Left colon (tissue), 2 donors: ENCODE measurements at regions not wholly inside any gene's neighbourhood (a gene's known extent, or its start where the extent isn't known, plus 50 kb on each side); places are given as distances from the start of the nearest gene placed in this dataset.
"Not testable (repeated sequence)": the region's sequence is repeated elsewhere in the genome, so short reads cannot be mapped to it uniquely, and the experiment has no call there.

Source experiments
- ATAC-seq: fragments of 200-7000 bp; cut with Tn5 transposase; one replicate; pipeline ENCODE4 v1.9.1; 2020; ENCODE audit warnings: mild to moderate bottlenecking, moderate library complexity
- DNase-seq, 2 donors: peaks; one replicate each; pipeline ENCODE4 v3.0.0-alpha.2; 2020
- intact Hi-C, 2 donors: fragments of 100-400 bp; cut with DNase I in 1 of 2; cut with micrococcal nuclease in 1 of 2; formaldehyde crosslinking; loops; one replicate each; pipeline versions ENCODE4 v1.11.2 to v1.14.0; 2022; cut with DNase I, micrococcal nuclease
- donor health status: DM: no; HTN: no; CAD: no.
- donor health status: DM: yes; HTN: yes; CAD: no.

GRCh38 chr6:11900662-11901598, 111.2 kb upstream of the HIVEP1 start:
- no peak for DNase-seq
- intact Hi-C loops = no loop called here
- no peak for ATAC-seq

DNA sequence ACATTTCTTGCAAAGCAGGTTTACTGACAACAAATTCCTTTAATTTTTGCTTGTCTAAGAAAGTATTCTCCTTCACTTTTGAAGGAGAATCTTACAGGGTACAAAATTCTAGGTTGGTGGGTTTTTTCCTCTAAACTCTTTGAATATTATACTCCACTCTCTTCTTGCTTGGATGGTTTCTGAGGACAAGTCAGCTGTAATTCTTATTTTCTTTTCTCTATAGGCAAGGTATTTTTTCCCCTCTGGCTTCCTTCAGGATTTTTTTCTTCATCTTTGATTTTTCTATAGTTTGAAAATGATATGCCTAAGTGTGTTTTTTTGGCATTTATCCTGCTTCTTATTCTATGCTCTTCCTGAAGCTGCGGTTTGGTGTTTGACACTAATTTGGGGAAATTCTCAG, 112.5 kb upstream of the HIVEP1 start:
- no peak for DNase-seq
- ATAC-seq = no peak

DNA sequence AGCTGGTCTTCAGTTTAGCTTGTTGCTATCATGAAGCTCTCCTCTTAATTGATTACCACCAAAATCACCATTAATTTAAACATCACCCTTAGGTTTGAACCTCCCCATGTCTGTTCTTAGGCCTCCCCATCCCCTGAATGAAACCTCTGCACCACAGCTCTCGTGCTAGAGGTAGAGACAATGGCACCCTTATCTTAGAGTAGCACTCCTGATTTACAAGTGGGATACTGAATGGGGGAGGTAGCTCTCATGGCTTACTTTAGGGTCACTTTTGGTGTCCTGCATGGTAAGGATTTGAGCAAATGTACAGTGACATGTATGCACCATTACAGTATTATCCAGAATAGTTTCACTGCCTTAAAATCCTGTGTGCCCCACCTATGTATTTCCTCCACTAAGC, 115.6 kb upstream of the ADTRP start:
- intact Hi-C loops = no loop called here

More for the DNA sequence above, 112.5 kb upstream of the HIVEP1 start:
- intact Hi-C loops = no loop called here

DNA sequence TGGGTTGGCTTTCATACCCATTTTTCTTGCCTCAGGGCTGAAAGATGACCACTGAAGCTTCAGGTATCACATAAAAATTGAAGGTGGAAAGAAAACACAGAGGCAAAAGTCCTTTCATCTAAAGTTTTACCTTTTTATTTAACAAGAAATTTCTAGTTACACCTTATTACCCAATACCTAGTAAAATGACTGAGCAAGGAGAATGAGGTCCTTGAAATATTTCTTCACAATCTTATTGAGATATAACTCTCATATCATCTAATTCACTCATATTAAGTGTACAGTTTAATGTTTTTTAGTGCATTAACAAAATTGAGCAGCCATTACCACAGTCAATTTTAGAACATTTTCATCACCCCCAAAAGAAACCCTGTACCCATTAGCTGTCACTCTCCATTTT, 112.9 kb upstream of the ADTRP start:
- intact Hi-C loops = no loop called here
- DNase-seq (no peak), ATAC-seq (no peak)

More for the DNA sequence above, 115.6 kb upstream of the ADTRP start:
- no peak for ATAC-seq
- no peak for DNase-seq

- ATAC-seq (no peak), DNase-seq (no peak)
- intact Hi-C loops = no loop called here
Observed at GRCh38 chr6:11890849-11891248, 112.2 kb upstream of the ADTRP start.

DNA sequence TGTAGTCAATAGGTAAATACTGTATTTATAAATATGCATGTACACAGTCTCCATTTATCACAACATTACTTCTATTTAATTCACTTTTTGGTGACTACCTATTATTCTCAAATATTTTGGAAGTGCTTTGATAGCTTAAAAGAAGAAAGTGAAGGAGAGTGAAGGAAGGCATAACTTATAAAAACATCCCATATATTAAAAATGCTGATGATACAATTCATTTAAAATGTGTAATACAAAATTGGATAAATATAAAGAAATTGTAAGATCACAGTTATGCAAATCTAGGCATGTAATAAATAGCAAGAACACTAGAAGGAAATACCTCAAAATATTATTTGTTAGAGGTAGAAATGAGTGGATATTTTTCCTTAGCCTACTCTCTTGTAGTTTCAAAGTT, 111.6 kb upstream of the ADTRP start:
- no peak for DNase-seq
- intact Hi-C loops = no loop called here
- ATAC-seq = no peak

- intact Hi-C loops = no loop called here
- ATAC-seq = no peak
- DNase-seq = no peak
Observed at GRCh38 chr6:11889572-11889971, 111.0 kb upstream of the ADTRP start.

DNA sequence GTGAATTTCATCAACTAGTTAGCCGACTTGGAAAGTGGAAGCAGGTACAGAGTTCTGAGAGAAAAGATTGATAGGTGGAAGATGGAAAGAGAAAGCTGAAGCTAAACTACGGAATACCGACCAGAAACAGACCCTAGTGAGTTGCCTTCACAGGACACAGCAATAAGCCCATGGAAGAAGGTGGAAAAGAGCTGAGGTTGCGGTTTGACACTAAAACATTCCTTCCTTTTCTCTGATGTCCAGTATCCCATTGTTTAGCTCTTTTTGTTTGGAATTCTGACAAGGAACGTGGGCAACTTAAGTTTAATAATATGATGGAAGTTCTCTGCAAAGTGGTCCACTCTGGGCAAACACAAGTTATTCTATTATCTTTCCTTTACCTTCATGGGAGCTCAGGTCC, 110.1 kb upstream of the ADTRP start:
- no peak for DNase-seq
- intact Hi-C loops = no loop called here
- no peak for ATAC-seq

- DNase-seq (no peak), ATAC-seq (no peak)
- intact Hi-C loops = no loop called here
Observed at GRCh38 chr6:11885159-11885558, 106.6 kb upstream of the ADTRP start.

DNA sequence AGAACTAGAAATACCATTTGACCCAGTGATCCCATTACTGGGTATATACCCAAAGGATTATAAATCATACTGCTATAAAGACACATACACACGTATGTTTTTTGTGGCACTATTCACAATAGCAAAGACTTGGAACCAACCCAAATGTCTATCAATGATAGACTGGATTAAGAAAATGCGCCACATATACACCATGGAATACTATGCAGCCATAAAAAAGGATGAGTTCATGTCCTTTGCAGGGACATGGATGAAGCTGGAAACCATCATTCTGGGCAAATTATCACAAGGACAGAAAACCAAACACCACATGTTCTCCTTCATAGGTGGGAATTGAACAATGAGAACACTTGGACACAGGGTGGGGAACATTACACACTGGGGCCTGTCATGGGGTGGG, 104.9 kb upstream of the ADTRP start:
- ATAC-seq, DNase-seq, intact Hi-C loops: not testable (repeated sequence)

DNA sequence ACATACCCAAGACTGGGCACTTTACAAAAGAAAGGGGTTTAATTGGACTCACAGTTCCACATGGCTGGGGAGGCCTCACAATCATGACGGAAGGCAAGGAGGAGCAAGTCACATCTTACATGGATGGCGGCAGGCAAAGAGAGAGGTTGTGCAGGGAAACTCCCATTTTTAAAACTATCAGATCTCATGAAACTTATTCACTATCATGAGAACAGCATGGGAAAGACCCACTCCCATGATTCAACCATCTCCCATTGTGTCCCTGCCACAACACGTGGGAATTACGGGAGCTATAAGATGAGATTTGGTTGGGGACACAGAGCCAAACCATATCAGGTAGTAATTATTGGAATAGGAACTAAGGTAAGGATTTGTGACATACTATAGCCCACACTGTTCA, 101.6 kb upstream of the ADTRP start:
- DNase-seq, intact Hi-C loops, ATAC-seq: not testable (repeated sequence)

- intact Hi-C loops = no loop called here
- DNase-seq = no peak
- ATAC-seq = no peak
Observed at GRCh38 chr6:11878735-11879134, 100.1 kb upstream of the ADTRP start.

DNA sequence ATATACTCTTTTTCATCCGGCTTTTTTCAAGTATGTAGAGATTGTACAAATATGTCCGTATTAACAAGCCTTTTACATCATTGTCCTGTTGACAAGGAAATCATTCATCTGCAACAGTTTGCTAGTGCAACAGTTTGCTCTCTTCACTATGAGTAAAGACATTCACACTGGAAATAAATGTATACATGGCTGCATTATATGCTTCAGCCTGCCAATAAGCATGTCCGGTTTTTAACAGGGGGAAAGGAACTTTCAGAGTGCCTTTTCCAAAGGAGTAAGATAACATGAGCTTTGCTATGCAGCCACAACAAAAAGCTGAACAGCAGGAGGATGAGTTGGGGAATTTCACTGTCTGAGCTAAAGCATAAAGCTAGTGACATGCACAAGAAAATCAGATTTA, 99.4 kb upstream of the ADTRP start:
- no peak for ATAC-seq
- intact Hi-C loops = no loop called here

GRCh38 chr6:11876934-11877433, 98.4 kb upstream of the ADTRP start:
- intact Hi-C loops = no loop called here
- DNase-seq = no peak
- no peak for ATAC-seq

More for the DNA sequence above, 99.4 kb upstream of the ADTRP start:
- DNase-seq = no peak

DNA sequence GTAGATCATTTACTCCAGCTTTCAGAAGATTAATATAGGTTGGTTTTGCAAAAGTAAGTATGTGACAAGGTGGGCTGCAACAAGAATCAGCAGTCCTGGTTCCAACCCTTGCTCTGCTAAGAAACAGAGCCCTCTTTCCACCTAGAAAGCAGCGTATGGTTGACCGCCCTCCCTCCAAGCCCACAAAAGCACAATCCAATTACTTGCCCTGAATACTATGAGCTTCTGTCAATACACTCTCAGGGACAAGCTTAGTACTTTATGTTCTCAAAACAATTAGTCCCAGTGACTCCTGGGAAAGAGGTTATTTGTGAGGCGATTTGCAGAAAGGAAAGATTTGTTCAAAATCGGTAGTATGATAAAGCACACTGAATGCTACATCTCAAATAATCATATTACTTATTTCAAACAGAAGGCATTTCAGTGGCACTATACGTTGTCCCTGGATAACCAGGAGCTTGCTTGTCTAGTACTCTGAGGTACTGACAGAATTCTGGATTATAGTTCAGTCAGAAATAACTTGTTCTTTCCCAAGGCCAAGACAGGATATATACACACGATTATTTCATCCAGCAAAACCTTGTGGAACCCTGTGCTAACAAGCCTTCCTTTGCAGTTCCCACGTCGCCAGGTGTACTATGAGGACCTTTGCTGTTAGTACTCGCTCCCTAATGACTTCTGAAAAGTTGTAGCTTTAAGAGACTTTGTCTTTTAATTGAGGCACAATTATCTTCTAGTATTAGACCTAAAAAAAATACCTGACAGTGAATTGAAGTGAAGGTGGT, 96.9 kb upstream of the ADTRP start:
- ATAC-seq (no peak), DNase-seq (no peak)
- intact Hi-C loops = no loop called here

GRCh38 chr6:11869672-11870340, 91.2 kb upstream of the ADTRP start:
- DNase-seq (no peak), ATAC-seq (no peak)
- intact Hi-C loops = no loop called here

DNA sequence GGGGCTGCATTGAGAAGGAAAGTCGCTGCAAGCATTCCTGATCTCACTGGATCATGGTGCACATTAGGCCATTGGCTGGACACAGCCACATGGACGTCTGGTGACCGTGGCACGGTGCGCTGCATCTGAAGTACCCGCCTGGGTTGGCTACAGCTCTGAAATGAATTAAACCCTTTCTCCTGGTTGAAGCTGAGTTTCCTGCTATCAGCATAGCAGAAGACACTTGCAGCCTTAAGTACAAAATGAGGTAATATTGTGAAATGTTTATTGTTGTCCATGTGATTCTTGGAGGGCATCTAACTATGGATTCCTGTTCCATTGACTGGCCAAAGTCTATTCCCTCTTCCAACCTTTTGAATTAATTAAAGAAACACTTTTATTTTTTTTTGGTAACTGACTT, 89.8 kb upstream of the ADTRP start:
- DNase-seq (no peak), ATAC-seq (no peak)
- intact Hi-C loops = no loop called here

DNA sequence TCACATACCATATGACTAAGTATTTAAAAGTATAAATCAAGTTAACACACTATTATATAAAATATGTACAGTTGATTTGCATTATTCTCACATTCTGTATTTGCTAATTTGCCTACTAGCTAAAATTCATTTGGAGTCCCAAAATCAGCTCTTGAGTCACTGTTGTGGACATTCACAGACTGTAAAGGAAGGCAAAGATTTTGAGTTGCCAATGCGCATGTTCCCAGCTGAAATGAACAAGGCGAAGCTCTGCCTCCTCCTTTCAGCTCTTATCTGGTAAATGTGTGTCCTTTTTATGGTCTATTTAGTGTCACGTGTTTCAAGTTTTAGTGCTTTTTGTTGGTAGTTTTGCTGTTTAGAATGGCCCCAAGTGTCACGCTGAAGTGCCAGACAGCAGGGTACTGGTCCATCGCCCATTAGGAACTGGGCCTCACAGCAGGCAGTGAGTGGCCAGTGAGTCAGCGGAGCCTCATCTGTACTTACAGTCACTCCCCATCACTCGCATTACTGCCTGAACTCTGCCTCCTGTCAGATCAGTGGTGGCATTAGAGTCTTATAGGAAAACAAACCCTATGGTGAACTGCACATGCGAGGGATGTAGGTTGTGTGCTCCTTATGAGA, 87.2 kb upstream of the ADTRP start:
- ATAC-seq = no peak
- no peak for DNase-seq
- intact Hi-C loops = no loop called here

DNA sequence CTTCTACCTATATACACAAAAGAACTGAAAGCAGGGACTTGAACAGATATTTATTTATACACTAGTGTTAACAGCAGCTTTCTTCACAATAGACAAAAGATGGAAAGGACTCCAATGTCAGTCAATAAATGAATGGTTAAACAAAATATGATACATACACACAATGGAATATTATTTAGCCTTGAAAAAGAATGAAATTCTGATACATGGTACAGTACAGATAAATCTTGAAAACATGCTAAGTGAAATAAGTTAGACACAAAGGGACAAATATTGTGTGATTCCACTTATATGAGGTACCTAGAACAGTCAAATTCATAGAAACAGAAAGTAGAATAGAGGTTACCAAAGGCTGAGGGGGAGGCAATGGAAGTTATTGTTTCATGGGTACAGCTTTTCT, 79.8 kb upstream of the ADTRP start:
- ATAC-seq (no peak), DNase-seq (no peak)
- intact Hi-C loops = no loop called here
